SK-N-MC (cell line): ENCODE measurements at regions not wholly inside any gene's neighbourhood (a gene's known extent, or its start where the extent isn't known, plus 50 kb on each side); places are given as distances from the start of the nearest gene placed in this dataset.

Experiments
- EZH2 ChIP-seq: fragments of 200-600 bp; sonication (generic); IDR thresholded peaks from one replicate; pipeline ENCODE4 v1.6.1; 2017; ENCODE audit warnings: antibody characterized with exemption
- FOXP2 ChIP-seq: optimal IDR thresholded peaks from 2 replicates; pipeline ENCODE3; 2011; ENCODE audit warnings: mild to moderate bottlenecking, moderate library complexity; ENCODE audit not compliant: insufficient read depth; ENCODE audit errors: extremely low read length, control extremely low read depth
- POLR2AphosphoS5 ChIP-seq: IDR thresholded peaks from 2 replicates; pipeline ENCODE4 v1.6.1; 2012; ENCODE audit warnings: mild to moderate bottlenecking, low read depth, low read length, borderline replicate concordance

GRCh38 chr13:21850013-21851006, 179.4 kb downstream of the FGF9 start:
- TF ChIP-seq EZH2 (no peak), POLR2AphosphoS5 (no peak), FOXP2 (no peak)
